ENCODE measurements at regions not wholly inside any gene's neighbourhood (a gene's known extent, or its start where the extent isn't known, plus 50 kb on each side); places are given as distances from the start of the nearest gene placed in this dataset.
"Not testable (repeated sequence)": the region's sequence is repeated elsewhere in the genome, so short reads cannot be mapped to it uniquely, and the experiment has no call there.

- H3K4me3 ChIP-seq (ENCODE audit: low read length): no peak overlapping the region
- no peak for DNase-seq (ENCODE audit: low read depth, low spot score)
Observed at GRCh38 chr2:184372484-184372883, 225.8 kb upstream of the ZNF804A start.

- H3K4me3 ChIP-seq (ENCODE audit: low read length): no peak overlapping the region
- DNase-seq (ENCODE audit: low read depth, low spot score): no peak
Observed at GRCh38 chr2:184394642-184395041, 203.7 kb upstream of the ZNF804A start.

GRCh38 chr2:184402381-184402780, 195.9 kb upstream of the ZNF804A start:
- DNase-seq (ENCODE audit: low read depth, low spot score): no peak
- no peak overlapping the region for H3K4me3 ChIP-seq (ENCODE audit: low read length)

GRCh38 chr2:184407041-184407630, 191.2 kb upstream of the ZNF804A start:
- not testable (repeated sequence) for H3K4me3 ChIP-seq (ENCODE audit: low read length); DNase-seq (ENCODE audit: low read depth, low spot score)

- no peak overlapping the region for H3K4me3 ChIP-seq (ENCODE audit: low read length)
- no peak for DNase-seq (ENCODE audit: low read depth, low spot score)
Observed at GRCh38 chr2:184410160-184410559, 188.2 kb upstream of the ZNF804A start.

- H3K4me3 ChIP-seq (ENCODE audit: low read length): no peak overlapping the region
- DNase-seq (ENCODE audit: low read depth, low spot score): no peak
Observed at GRCh38 chr2:184413221-184413620, 185.1 kb upstream of the ZNF804A start.

GRCh38 chr2:184413671-184414229, 184.6 kb upstream of the ZNF804A start:
- H3K4me3 ChIP-seq (ENCODE audit: low read length): no peak overlapping the region

GRCh38 chr2:184416146-184416913, 182.0 kb upstream of the ZNF804A start:
- no peak for DNase-seq (ENCODE audit: low read depth, low spot score)
- H3K4me3 ChIP-seq (ENCODE audit: low read length): no peak overlapping the region

More at GRCh38 chr2:184413671-184414229, 184.6 kb upstream of the ZNF804A start:
- no peak for DNase-seq (ENCODE audit: low read depth, low spot score)

GRCh38 chr2:184419744-184420143, 178.6 kb upstream of the ZNF804A start:
- no peak overlapping the region for H3K4me3 ChIP-seq (ENCODE audit: low read length)
- DNase-seq (ENCODE audit: low read depth, low spot score): no peak

GRCh38 chr2:184421456-184421855, 176.9 kb upstream of the ZNF804A start:
- H3K4me3 ChIP-seq (ENCODE audit: low read length): not testable (repeated sequence)

GRCh38 chr2:184425083-184425482, 173.2 kb upstream of the ZNF804A start:
- no peak for DNase-seq (ENCODE audit: low read depth, low spot score)

More at GRCh38 chr2:184421456-184421855, 176.9 kb upstream of the ZNF804A start:
- DNase-seq (ENCODE audit: low read depth, low spot score): not testable (repeated sequence)

GRCh38 chr2:184444217-184444616, 154.1 kb upstream of the ZNF804A start:
- no peak overlapping the region for H3K4me3 ChIP-seq (ENCODE audit: low read length)
- no peak for DNase-seq (ENCODE audit: low read depth, low spot score)

More at GRCh38 chr2:184425083-184425482, 173.2 kb upstream of the ZNF804A start:
- no peak overlapping the region for H3K4me3 ChIP-seq (ENCODE audit: low read length)

- no peak for DNase-seq (ENCODE audit: low read depth, low spot score)
- no peak overlapping the region for H3K4me3 ChIP-seq (ENCODE audit: low read length)
Observed at GRCh38 chr2:184444623-184445223, 153.6 kb upstream of the ZNF804A start.

- no peak overlapping the region for H3K4me3 ChIP-seq (ENCODE audit: low read length)
- DNase-seq (ENCODE audit: low read depth, low spot score): no peak
Observed at GRCh38 chr2:184449760-184450159, 148.6 kb upstream of the ZNF804A start.

- no peak overlapping the region for H3K4me3 ChIP-seq (ENCODE audit: low read length)
Observed at GRCh38 chr2:184452907-184453306, 145.4 kb upstream of the ZNF804A start.

GRCh38 chr2:184455624-184456023, 142.7 kb upstream of the ZNF804A start:
- DNase-seq (ENCODE audit: low read depth, low spot score): no peak
- no peak overlapping the region for H3K4me3 ChIP-seq (ENCODE audit: low read length)

More at GRCh38 chr2:184452907-184453306, 145.4 kb upstream of the ZNF804A start:
- DNase-seq (ENCODE audit: low read depth, low spot score): no peak

GRCh38 chr2:184456693-184457092, 141.6 kb upstream of the ZNF804A start:
- H3K4me3 ChIP-seq (ENCODE audit: low read length); DNase-seq (ENCODE audit: low read depth, low spot score): not testable (repeated sequence)

- DNase-seq (ENCODE audit: low read depth, low spot score): no peak
- H3K4me3 ChIP-seq (ENCODE audit: low read length): no peak overlapping the region
Observed at GRCh38 chr2:184463102-184463865, 135.0 kb upstream of the ZNF804A start.

GRCh38 chr2:184463866-184464248, 134.5 kb upstream of the ZNF804A start:
- no peak for DNase-seq (ENCODE audit: low read depth, low spot score)
- no peak overlapping the region for H3K4me3 ChIP-seq (ENCODE audit: low read length)
